ENCODE measurements at regions not wholly inside any gene's neighbourhood (a gene's known extent, or its start where the extent isn't known, plus 50 kb on each side); places are given as distances from the start of the nearest gene placed in this dataset.
A peak's percentile ranks its signal among the peaks of the same experiment; 100 is the strongest.

DNA sequence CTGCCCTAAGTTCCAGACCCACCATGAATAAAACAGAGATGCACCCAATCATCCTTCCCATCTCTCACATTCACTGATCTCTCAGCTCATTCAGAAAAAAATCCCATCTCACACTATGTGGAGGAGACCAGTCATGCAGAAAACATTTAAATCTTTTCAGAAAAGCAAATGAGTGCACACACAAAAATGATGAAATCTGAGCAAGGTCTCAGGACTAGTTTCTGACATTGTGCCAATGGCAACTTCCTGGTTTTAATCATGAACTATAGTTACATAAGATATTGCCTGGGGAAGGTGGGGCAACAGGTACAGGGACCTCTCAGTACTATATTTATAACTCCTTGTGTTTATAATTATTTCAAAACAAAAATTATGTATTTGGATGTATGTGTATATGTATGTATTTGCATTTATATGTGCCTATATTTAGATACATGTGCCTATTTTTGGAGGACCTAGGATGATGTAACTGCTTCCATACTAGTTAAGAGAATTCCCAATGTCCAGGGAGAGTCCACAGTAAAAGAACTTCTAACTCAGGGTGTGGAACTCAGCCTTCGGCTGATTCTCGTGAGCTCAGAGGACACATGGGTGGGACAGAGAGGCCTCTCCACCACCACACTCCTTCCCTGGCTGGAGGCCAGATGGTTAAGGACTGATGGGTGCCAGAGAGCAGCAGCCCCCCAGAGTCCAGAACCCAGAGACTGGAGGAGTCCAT is 71.7 kb upstream of the MAP3K4 start:
- no CpG with 5 or more reads among the region's 2 CpGs for WGBS, 2 experiments (ENCODE audit: extremely low coverage in 2 of 2, insufficient read length in 1 of 2)
- Histone ChIP-seq H2AK9ac (replicated peaks; ENCODE audit: low read depth, low read length, poor library complexity) (no peak overlapping the region), H3K79me1 (ENCODE audit: low read depth in 1 of 2, low read length in 2 of 2) (no peaks in the 10 kb centered on the region), H3K4me1 (ENCODE audit: control insufficient read depth, insufficient read depth, low read length) (peaks cover 2% of the 10 kb centered on the region; the same call in 1 of the 2 replicates), H3K9ac (ENCODE audit: low read depth, low read length) (no peak overlapping the region), H2AK5ac (ENCODE audit: low read depth, low read length) (no peak overlapping the region), H2AFZ (replicated peaks; ENCODE audit: low read length, poor library complexity) (no peak overlapping the region), H3K4ac (ENCODE audit: low read depth, low read length) (no peak overlapping the region; the same call in 1 of the 2 replicates), H3K4me3 (ENCODE audit: insufficient read depth, low read depth, low read length) (no peak overlapping the region), H2BK20ac (ENCODE audit: low read depth, low read length) (no peak overlapping the region), H3K23ac (ENCODE audit: low read depth, low read length) (no peak overlapping the region), H2BK15ac (ENCODE audit: low read depth, low read length) (no peak overlapping the region), H4K91ac (ENCODE audit: insufficient read depth, low read depth, low read length) (no peak overlapping the region), H3K36me3 (ENCODE audit: control insufficient read depth, insufficient read depth, low read length) (no peaks in the 10 kb centered on the region), H3K14ac (replicated peaks; ENCODE audit: low read depth, low read length) (no peak overlapping the region), H3K4me2 (ENCODE audit: low read depth, low read length) (no peak overlapping the region), H4K20me1 (ENCODE audit: insufficient read depth, low read length) (no peaks in the 10 kb centered on the region), H3K9me1 (ENCODE audit: insufficient read depth, low read length) (no peaks in the 10 kb centered on the region), H4K5ac (ENCODE audit: low read depth, low read length) (no peak overlapping the region), H4K8ac (ENCODE audit: low read depth in 2 of 2, low read length in 2 of 2) (no peak overlapping the region), H3K56ac (ENCODE audit: extremely low read depth, insufficient read depth, low read length) (no peak overlapping the region), H3K18ac (ENCODE audit: low read depth, low read length) (no peak overlapping the region), H3K9me3 (ENCODE audit: control insufficient read depth, insufficient read depth, low read length) (no peaks in the 10 kb centered on the region), H3K27me3 (ENCODE audit: control insufficient read depth, insufficient read depth, low read length) (no peaks in the 10 kb centered on the region), H2BK5ac (ENCODE audit: low read depth, low read length, poor library complexity, severe bottlenecking) (no peak overlapping the region), H2BK120ac (ENCODE audit: low read depth, low read length) (no peak overlapping the region), H3K27ac (ENCODE audit: insufficient read depth, low read length) (no peak overlapping the region)
- CTCF ChIA-PET: interaction anchor here (1.4 kb wide), 1 partner anchor 451 kb away, joined by 5 read pairs; no protein-coding TSS in a partner anchor
- DNase-seq: peak; percentile 83
- ATAC-seq (ENCODE audit: low read depth): peak; percentile 84
- intact Hi-C loops (cut with micrococcal nuclease) (no loop called here), dilution Hi-C loops (cut with HindIII; ENCODE audit: low sequenced_read_pairs, unreplicated experiment) (no loop called here), in situ Hi-C loops (cut with MboI; ENCODE audit: low sequenced_read_pairs) (loop anchor here (10.0 kb wide), 1 partner anchor 395 kb away; no protein-coding TSS in a partner anchor)
- POLR2A ChIA-PET (ENCODE audit: unreplicated experiment): no interaction called here
- no TSS peak for BruUV-seq (replicated peaks)
- no peak for TF ChIP-seq RAD21 (IDR thresholded peaks at IDR 0.05; ENCODE audit: low read length)
- peak; percentile 41; the same call in 1 of the 2 replicates for TF ChIP-seq CEBPB (IDR thresholded peaks at IDR 0.05; ENCODE audit: low read depth, low read length)
- no peak for TF ChIP-seq MAZ (IDR thresholded peaks at IDR 0.05; ENCODE audit: borderline replicate concordance, low read depth, low read length)
- no peak for TF ChIP-seq MXI1 (IDR thresholded peaks at IDR 0.05; ENCODE audit: borderline replicate concordance, low read depth, low read length)
- TF ChIP-seq CHD1 (IDR thresholded peaks at IDR 0.05; ENCODE audit: low read depth, low read length): no peak
- TF ChIP-seq POLR2A (IDR thresholded peaks at IDR 0.05; ENCODE audit: low read depth, low read length): no peak
- TF ChIP-seq, protein P1, sequence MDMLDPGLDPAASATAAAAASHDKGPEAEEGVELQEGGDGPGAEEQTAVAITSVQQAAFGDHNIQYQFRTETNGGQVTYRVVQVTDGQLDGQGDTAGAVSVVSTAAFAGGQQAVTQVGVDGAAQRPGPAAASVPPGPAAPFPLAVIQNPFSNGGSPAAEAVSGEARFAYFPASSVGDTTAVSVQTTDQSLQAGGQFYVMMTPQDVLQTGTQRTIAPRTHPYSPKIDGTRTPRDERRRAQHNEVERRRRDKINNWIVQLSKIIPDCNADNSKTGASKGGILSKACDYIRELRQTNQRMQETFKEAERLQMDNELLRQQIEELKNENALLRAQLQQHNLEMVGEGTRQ (IDR thresholded peaks at IDR 0.05; ENCODE audit: low read depth, low read length): no peak
